IMR-90 (cell line): ENCODE measurements at regions not wholly inside any gene's neighbourhood (a gene's known extent, or its start where the extent isn't known, plus 50 kb on each side); places are given as distances from the start of the nearest gene placed in this dataset.

ENCODE experiments used
- ATAC-seq: fragments of 200-7000 bp; cut with Tn5 transposase; 2 replicates; pipeline ENCODE4 v1.9.1; 2020; ENCODE audit warnings: low read depth, mild to moderate bottlenecking, moderate library complexity
- BruUV-seq: library from RNA; stranded (reverse); fragments of 400-500 nt; replicated peaks from 2 replicates; lab custom pipeline; 2021; lab: Mats Ljungman, UMichigan
- CTCF ChIA-PET: fragments of 300-600 bp; formaldehyde crosslinking; extraction: SDS; loops from one replicate; lab custom pipeline; 2021; ENCODE audit warnings: antibody characterized with exemption; lab: Yijun Ruan, JAX
- POLR2A ChIA-PET: fragments of 300-600 bp; sonication (Branson Sonifier 250); formaldehyde crosslinking; loops from one replicate; lab custom pipeline; 2022; ENCODE audit warnings: antibody characterized with exemption; ENCODE audit not compliant: unreplicated experiment; lab: Charles Lee
- DNase-seq: peaks from one replicate; pipeline ENCODE4 v3.0.0; 2013
- H2AFZ ChIP-seq: replicated peaks from 2 replicates; pipeline ENCODE3; 2013; ENCODE audit warnings: low read length, mild to moderate bottlenecking; ENCODE audit not compliant: poor library complexity
- H2AK5ac ChIP-seq: 2 replicates; pipeline ENCODE4 v1.6.1; 2013; ENCODE audit warnings: low read depth, low read length, inconsistent platforms
- H2AK9ac ChIP-seq: replicated peaks from 2 replicates; pipeline ENCODE3; 2013; ENCODE audit warnings: mild to moderate bottlenecking, low read depth, low read length, moderate library complexity; ENCODE audit not compliant: poor library complexity
- H2BK120ac ChIP-seq: 2 replicates; pipeline ENCODE4 v1.6.1; 2013; ENCODE audit warnings: low read depth, low read length, inconsistent platforms
- H2BK15ac ChIP-seq: 3 replicates; pipeline ENCODE4 v1.6.1; 2013; ENCODE audit warnings: low read depth, low read length, inconsistent platforms
- H2BK20ac ChIP-seq: 2 replicates; pipeline ENCODE4 v1.6.1; 2013; ENCODE audit warnings: low read depth, mild to moderate bottlenecking, inconsistent platforms, low read length, moderate library complexity
- H2BK5ac ChIP-seq: 2 replicates; pipeline ENCODE4 v1.6.1; 2013; ENCODE audit warnings: mild to moderate bottlenecking, low read depth, low read length, inconsistent platforms; ENCODE audit not compliant: poor library complexity, severe bottlenecking
- H3K14ac ChIP-seq: replicated peaks from 2 replicates; pipeline ENCODE4 v1.6.1; 2013; ENCODE audit warnings: low read depth, low read length, inconsistent platforms
- H3K18ac ChIP-seq: 2 replicates; pipeline ENCODE4 v1.6.1; 2013; ENCODE audit warnings: low read depth, low read length, control low read depth
- H3K23ac ChIP-seq: 2 replicates; pipeline ENCODE4 v1.6.1; 2013; ENCODE audit warnings: low read depth, low read length, inconsistent platforms
- H3K27ac ChIP-seq: 2 replicates; pipeline ENCODE4 v1.5.1; 2013; ENCODE audit warnings: mild to moderate bottlenecking, control low read depth, low read length; ENCODE audit not compliant: insufficient read depth
- H3K27me3 ChIP-seq: 2 replicates; pipeline ENCODE4 v1.6.1; 2013; ENCODE audit warnings: low read length; ENCODE audit not compliant: control insufficient read depth, insufficient read depth
- H3K36me3 ChIP-seq: 2 replicates; pipeline ENCODE4 v1.6.1; 2013; ENCODE audit warnings: low read length, mixed read lengths; ENCODE audit not compliant: control insufficient read depth, insufficient read depth
- H3K4ac ChIP-seq: 2 replicates; pipeline ENCODE4 v1.6.1; 2013; ENCODE audit warnings: low read depth, low read length, inconsistent platforms
- H3K4me1 ChIP-seq: 2 replicates; pipeline ENCODE4 v1.6.1; 2013; ENCODE audit warnings: low read length, mixed read lengths; ENCODE audit not compliant: control insufficient read depth, insufficient read depth
- H3K4me2 ChIP-seq: 2 replicates; pipeline ENCODE4 v1.6.1; 2013; ENCODE audit warnings: low read depth, mild to moderate bottlenecking, control low read depth, low read length, moderate library complexity
- H3K4me3 ChIP-seq: 2 replicates; pipeline ENCODE4 v1.5.1; 2013; ENCODE audit warnings: low read depth, mild to moderate bottlenecking, control low read depth, low read length, moderate library complexity; ENCODE audit not compliant: insufficient read depth
- H3K56ac ChIP-seq: 2 replicates; pipeline ENCODE4 v1.6.1; 2013; ENCODE audit warnings: low read length, inconsistent platforms; ENCODE audit not compliant: insufficient read depth; ENCODE audit errors: extremely low read depth
- H3K79me1 ChIP-seq, 2 experiments: 2 replicates each; pipeline ENCODE4 v1.6.1; 2013; ENCODE audit warnings: low read length in 2 of 2, inconsistent platforms in 1 of 2, low read depth in 1 of 2
- H3K9ac ChIP-seq: 2 replicates; pipeline ENCODE4 v1.6.1; 2013; ENCODE audit warnings: low read depth, low read length, control low read depth
- H3K9me1 ChIP-seq: 2 replicates; pipeline ENCODE4 v1.6.1; 2013; ENCODE audit warnings: low read length, inconsistent platforms; ENCODE audit not compliant: insufficient read depth
- H3K9me3 ChIP-seq: 2 replicates; pipeline ENCODE4 v1.6.1; 2013; ENCODE audit warnings: low read length; ENCODE audit not compliant: control insufficient read depth, insufficient read depth
- H4K20me1 ChIP-seq: 2 replicates; pipeline ENCODE4 v1.6.1; 2013; ENCODE audit warnings: low read length, inconsistent platforms; ENCODE audit not compliant: insufficient read depth
- H4K5ac ChIP-seq: 2 replicates; pipeline ENCODE4 v1.6.1; 2013; ENCODE audit warnings: mild to moderate bottlenecking, low read depth, low read length, control low read depth
- H4K8ac ChIP-seq, 2 experiments: 2 replicates each; pipeline ENCODE4 v1.6.1; 2013; ENCODE audit warnings: low read depth in 2 of 2, low read length in 2 of 2, control low read depth in 1 of 2, inconsistent platforms in 1 of 2
- H4K91ac ChIP-seq: 2 replicates; pipeline ENCODE4 v1.6.1; 2013; ENCODE audit warnings: low read depth, low read length, inconsistent platforms; ENCODE audit not compliant: insufficient read depth
- BHLHE40 ChIP-seq: fragments of 150-350 bp; IDR thresholded peaks from 2 replicates; pipeline ENCODE4 v1.6.1; 2016; ENCODE audit warnings: mild to moderate bottlenecking, low read depth, low read length
- CEBPB ChIP-seq: IDR thresholded peaks from 2 replicates; pipeline ENCODE4 v1.6.1; 2012; ENCODE audit warnings: low read depth, low read length, improper control_type of control experiment
- CHD1 ChIP-seq: IDR thresholded peaks from 2 replicates; pipeline ENCODE4 v1.6.1; 2012; ENCODE audit warnings: low read depth, low read length, improper control_type of control experiment
- CTCF ChIP-seq: conservative IDR thresholded peaks from 2 replicates; pipeline ENCODE4 v1.5.1; 2012; ENCODE audit warnings: mild to moderate bottlenecking, low read depth, low read length, improper control_type of control experiment
- ELK1 ChIP-seq: fragments of 150-350 bp; IDR thresholded peaks from 2 replicates; pipeline ENCODE4 v1.6.1; 2016; ENCODE audit warnings: low read depth, mild to moderate bottlenecking, low read length, moderate library complexity, borderline replicate concordance
- FOS ChIP-seq: fragments of 150-350 bp; IDR thresholded peaks from 2 replicates; pipeline ENCODE4 v1.6.1; 2016; ENCODE audit warnings: low read depth, low read length
- MAFK ChIP-seq: IDR thresholded peaks from 2 replicates; pipeline ENCODE4 v1.6.1; 2012; ENCODE audit warnings: low read depth, low read length, improper control_type of control experiment
- MAZ ChIP-seq: IDR thresholded peaks from 2 replicates; pipeline ENCODE4 v1.6.1; 2012; ENCODE audit warnings: low read depth, mild to moderate bottlenecking, low read length, improper control_type of control experiment, moderate library complexity, borderline replicate concordance
- MXI1 ChIP-seq: IDR thresholded peaks from 2 replicates; pipeline ENCODE4 v1.6.1; 2012; ENCODE audit warnings: low read depth, mild to moderate bottlenecking, low read length, moderate library complexity, borderline replicate concordance
- NFE2L2 ChIP-seq: fragments of 150-350 bp; IDR thresholded peaks from 2 replicates; pipeline ENCODE4 v1.6.1; 2016; ENCODE audit warnings: low read depth, mild to moderate bottlenecking, low read length
- POLR2A ChIP-seq: IDR thresholded peaks from 2 replicates; pipeline ENCODE4 v1.6.1; 2012; ENCODE audit warnings: mild to moderate bottlenecking, low read depth, low read length
- RAD21 ChIP-seq: IDR thresholded peaks from 2 replicates; pipeline ENCODE4 v1.6.1; 2012; ENCODE audit warnings: low read length, improper control_type of control experiment
- RCOR1 ChIP-seq: IDR thresholded peaks from 2 replicates; pipeline ENCODE4 v1.6.1; 2012; ENCODE audit warnings: mild to moderate bottlenecking, low read length, improper control_type of control experiment; ENCODE audit not compliant: insufficient replicate concordance
- RFX5 ChIP-seq: IDR thresholded peaks from 2 replicates; pipeline ENCODE4 v1.8.0; 2012; ENCODE audit warnings: low read depth, mild to moderate bottlenecking, low read length, moderate library complexity
- SMC3 ChIP-seq: fragments of 150-350 bp; IDR thresholded peaks from 2 replicates; pipeline ENCODE4 v1.6.1; 2016; ENCODE audit warnings: low read depth, mild to moderate bottlenecking, antibody characterized with exemption, low read length, moderate library complexity
- USF2 ChIP-seq: fragments of 150-350 bp; IDR thresholded peaks from 2 replicates; pipeline ENCODE4 v1.6.1; 2017; ENCODE audit warnings: mild to moderate bottlenecking, antibody characterized with exemption, low read length, low read depth
- WGBS, 2 experiments: methylation state at CpG; one replicate each; pipeline versions ENCODE4 v1.1.5 to v1.1.7; 2013; ENCODE audit warnings: missing lambda C conversion rate in 2 of 2; ENCODE audit not compliant: insufficient read length in 1 of 2; ENCODE audit errors: extremely low coverage in 2 of 2; 5-methylcytosine and 5-hydroxymethylcytosine counted together
- dilution Hi-C: fragments of 300-500 bp; cut with HindIII; formaldehyde crosslinking; loops from one replicate; pipeline ENCODE4 v1.14.3; 2018; ENCODE audit warnings: low sequenced_read_pairs; ENCODE audit not compliant: unreplicated experiment
- in situ Hi-C: fragments of 300-500 bp; cut with MboI; formaldehyde crosslinking; loops from 3 replicates; pipeline ENCODE4 v1.14.3; 2019; ENCODE audit warnings: low sequenced_read_pairs, inconsistent platforms, mixed read lengths
- intact Hi-C: fragments of 100-400 bp; cut with micrococcal nuclease; formaldehyde crosslinking; loops from 2 replicates; pipeline ENCODE4 v1.10.0; 2022

GRCh38 chr6:100160930-100161329 is 166.9 kb upstream of the MCHR2 start:
- Histone ChIP-seq H3K4ac (no peak overlapping the region), H3K9ac (no peak overlapping the region), H3K14ac (no peak overlapping the region), H3K9me1 (no peaks in the 10 kb centered on the region), H3K4me2 (no peak overlapping the region), H2BK120ac (no peak overlapping the region), H2AK5ac (no peak overlapping the region), H4K91ac (no peak overlapping the region), H2BK20ac (no peak overlapping the region), H4K20me1 (no peaks in the 10 kb centered on the region), H2BK5ac (no peak overlapping the region), H2AK9ac (no peak overlapping the region), H3K27ac (no peak overlapping the region), H3K36me3 (no peaks in the 10 kb centered on the region), H3K18ac (no peak overlapping the region), H3K79me1 (no peaks in the 10 kb centered on the region), H3K4me3 (no peak overlapping the region), H3K27me3 (peaks cover 22% of the 10 kb centered on the region), H3K9me3 (no peaks in the 10 kb centered on the region), H3K56ac (no peak overlapping the region), H3K4me1 (no peaks in the 10 kb centered on the region), H4K8ac (no peak overlapping the region), H2AFZ (no peak overlapping the region), H2BK15ac (no peak overlapping the region), H4K5ac (no peak overlapping the region), H3K23ac (no peak overlapping the region)
- in situ Hi-C loops (no loop called here), dilution Hi-C loops (no loop called here), intact Hi-C loops (no loop called here)
- DNase-seq (no peak), ATAC-seq (no peak)
- 80% methylated on average over 1 of the region's 3 CpGs; no CpG with 5 or more reads in 1 of the 2 experiments for WGBS, 2 experiments
- POLR2A ChIA-PET = no interaction called here
- no TSS peak for BruUV-seq
- TF ChIP-seq RAD21 = no peak
- TF ChIP-seq MAFK = no peak
- no peak for TF ChIP-seq CTCF
- TF ChIP-seq USF2 = no peak
- no peak for TF ChIP-seq BHLHE40
- TF ChIP-seq FOS = no peak
- no peak for TF ChIP-seq SMC3
- no peak for TF ChIP-seq MAZ
- TF ChIP-seq ELK1 = no peak
- TF ChIP-seq CEBPB = no peak
- no peak for TF ChIP-seq RCOR1
- TF ChIP-seq POLR2A = no peak
- TF ChIP-seq NFE2L2 = no peak
- no peak for TF ChIP-seq CHD1
- no peak for TF ChIP-seq RFX5
- no peak for TF ChIP-seq MXI1
- CTCF ChIA-PET = no interaction called here
